Peyer's patch (tissue), 4 donors: ENCODE measurements at regions not wholly inside any gene's neighbourhood (a gene's known extent, or its start where the extent isn't known, plus 50 kb on each side); places are given as distances from the start of the nearest gene placed in this dataset.

ENCODE experiments used
- DNase-seq, 3 donors: peaks; one replicate each; pipeline ENCODE4 v3.0.0-alpha.2; 2017 to 2019
- H3K27ac ChIP-seq, 4 donors: fragments of 200-600 bp; sonication (generic); one replicate each; pipeline ENCODE4 v1.5.1; 2016 to 2019
- H3K27me3 ChIP-seq, 2 donors: fragments of 200-600 bp; sonication (generic); one replicate each; pipeline ENCODE4 v1.5.1; 2019
- H3K36me3 ChIP-seq, 3 donors: fragments of 200-600 bp; sonication (generic); one replicate each; pipeline ENCODE4 v1.5.1; 2016 to 2019
- H3K4me1 ChIP-seq, 4 donors: fragments of 200-600 bp; sonication (generic); one replicate each; pipeline ENCODE4 v1.5.1; 2016 to 2019
- H3K4me3 ChIP-seq, 4 donors: fragments of 200-600 bp; sonication (generic); 1 replicate in 3 of 4; 2 replicates in 1 of 4; pipeline ENCODE4 v1.5.1; 2016 to 2019; ENCODE audit warnings: mild to moderate bottlenecking in 1 of 4
- H3K9me3 ChIP-seq, 4 donors: fragments of 200-600 bp; sonication (generic); one replicate each; pipeline ENCODE4 v1.5.1; 2016 to 2019; ENCODE audit warnings: mild to moderate bottlenecking in 1 of 4
- CTCF ChIP-seq, 6 experiments: fragments of 450-650 bp in 4 of 6; fragments of 200-600 bp in 2 of 6; sonication (generic) in 1 of 6; IDR thresholded peaks; one replicate each; pipeline ENCODE4 v1.5.1; 2017 to 2019; ENCODE audit warnings: antibody characterized with exemption in 6 of 6, mild to moderate bottlenecking in 3 of 6, moderate library complexity in 1 of 6
- POLR2A ChIP-seq, 2 donors: fragments of 450-650 bp; IDR thresholded peaks; one replicate each; pipeline ENCODE4 v1.5.1; 2017; ENCODE audit warnings: antibody characterized with exemption in 2 of 2, mild to moderate bottlenecking in 2 of 2, moderate library complexity in 2 of 2

GRCh38 chr14:22164616-22165015, 424.4 kb downstream of the DAD1 start:
- TF ChIP-seq POLR2A (IDR thresholded peaks at IDR 0.05) (no peak), CTCF (IDR thresholded peaks at IDR 0.05) (no peak)
- peaks cover 0 to 10% (median 3%) of the 10 kb centered on the region in 4 donors for H3K4me1 ChIP-seq
- H3K27ac ChIP-seq: no peak overlapping the region
- no peak overlapping the region for H3K4me3 ChIP-seq
- no peaks in the 10 kb centered on the region for H3K36me3 ChIP-seq
- no peak for DNase-seq
- H3K9me3 ChIP-seq: no peaks in the 10 kb centered on the region
- no peaks in the 10 kb centered on the region for H3K27me3 ChIP-seq

- Histone ChIP-seq H3K4me3 (no peak overlapping the region), H3K27ac (no peak overlapping the region), H3K9me3 (no peaks in the 10 kb centered on the region), H3K27me3 (no peaks in the 10 kb centered on the region), H3K36me3 (no peaks in the 10 kb centered on the region), H3K4me1 (peaks cover 0 to 10% (median 3%) of the 10 kb centered on the region in 4 donors)
- DNase-seq: no peak
- TF ChIP-seq CTCF (IDR thresholded peaks at IDR 0.05): peak in 4 of 6 experiments; percentile 15 to 57 (median 50)
- no peak for TF ChIP-seq POLR2A (IDR thresholded peaks at IDR 0.05)
Observed at GRCh38 chr14:22163051-22163450, 426.0 kb downstream of the DAD1 start.

- peaks cover 0 to 10% (median 3%) of the 10 kb centered on the region in 4 donors for H3K4me1 ChIP-seq
- no peaks in the 10 kb centered on the region for H3K27me3 ChIP-seq
- no peak overlapping the region for H3K4me3 ChIP-seq
- no peaks in the 10 kb centered on the region for H3K9me3 ChIP-seq
- TF ChIP-seq POLR2A (IDR thresholded peaks at IDR 0.05) (no peak), CTCF (IDR thresholded peaks at IDR 0.05) (no peak)
- H3K27ac ChIP-seq: no peak overlapping the region
- peak in 1 of 3 donors; percentile 68 for DNase-seq
- H3K36me3 ChIP-seq: no peaks in the 10 kb centered on the region
Observed at GRCh38 chr14:22159957-22160356, 429.1 kb downstream of the DAD1 start.

GRCh38 chr14:22159099-22159498, 429.9 kb downstream of the DAD1 start:
- DNase-seq: no peak
- Histone ChIP-seq H3K27ac (no peak overlapping the region), H3K4me1 (peaks cover 0 to 10% (median 3%) of the 10 kb centered on the region in 4 donors), H3K4me3 (no peak overlapping the region), H3K36me3 (no peaks in the 10 kb centered on the region), H3K27me3 (no peaks in the 10 kb centered on the region), H3K9me3 (no peaks in the 10 kb centered on the region)
- TF ChIP-seq CTCF (IDR thresholded peaks at IDR 0.05): no peak
- TF ChIP-seq POLR2A (IDR thresholded peaks at IDR 0.05): no peak

- Histone ChIP-seq H3K27ac (no peak overlapping the region), H3K27me3 (no peaks in the 10 kb centered on the region), H3K36me3 (no peaks in the 10 kb centered on the region), H3K4me1 (peaks cover 0 to 10% (median 3%) of the 10 kb centered on the region in 4 donors), H3K9me3 (no peaks in the 10 kb centered on the region), H3K4me3 (no peak overlapping the region)
- TF ChIP-seq CTCF (IDR thresholded peaks at IDR 0.05) (no peak), POLR2A (IDR thresholded peaks at IDR 0.05) (no peak)
- DNase-seq: no peak
Observed at GRCh38 chr14:22158560-22158959, 430.5 kb downstream of the DAD1 start.

GRCh38 chr14:22155571-22155970, 433.5 kb downstream of the DAD1 start:
- Histone ChIP-seq H3K9me3 (no peaks in the 10 kb centered on the region), H3K27ac (no peak overlapping the region), H3K27me3 (no peaks in the 10 kb centered on the region), H3K4me3 (no peak overlapping the region), H3K4me1 (peaks cover 0 to 8% (median under 1%) of the 10 kb centered on the region in 4 donors), H3K36me3 (no peaks in the 10 kb centered on the region)
- TF ChIP-seq CTCF (IDR thresholded peaks at IDR 0.05) (no peak), POLR2A (IDR thresholded peaks at IDR 0.05) (no peak)
- DNase-seq: no peak
